ACHN (cell line): ENCODE measurements at regions not wholly inside any gene's neighbourhood (a gene's known extent, or its start where the extent isn't known, plus 50 kb on each side); places are given as distances from the start of the nearest gene placed in this dataset.
"Not testable (repeated sequence)": the region's sequence is repeated elsewhere in the genome, so short reads cannot be mapped to it uniquely, and the experiment has no call there.

Experiments
- DNase-seq: peaks from one replicate; pipeline ENCODE4 v3.0.0-alpha.2; 2015
- in situ Hi-C: cut with HindIII; loops from 2 replicates; pipeline ENCODE4 v1.10.0; 2017; ENCODE audit warnings: low sequenced_read_pairs, low pct_ligation_motif_present, low pct_unique_long_range_greater_than_20kb

- in situ Hi-C loops, DNase-seq: not testable (repeated sequence)
Observed at GRCh38 chr6:78806792-78807191, 60.6 kb upstream of the IRAK1BP1 start.

GRCh38 chr6:78807655-78808355 lies 59.5 kb upstream of the IRAK1BP1 start:
- in situ Hi-C loops, DNase-seq: not testable (repeated sequence)

GRCh38 chr6:78808356-78808891 lies 58.9 kb upstream of the IRAK1BP1 start:
- in situ Hi-C loops, result no loop called here
- DNase-seq, result no peak

GRCh38 chr6:78808933-78809332 lies 58.4 kb upstream of the IRAK1BP1 start:
- no peak for DNase-seq
- in situ Hi-C loops, result no loop called here

GRCh38 chr6:78810146-78810545 lies 57.2 kb upstream of the IRAK1BP1 start:
- in situ Hi-C loops, result no loop called here
- peak; percentile 21 for DNase-seq

- DNase-seq, result no peak
- in situ Hi-C loops, result no loop called here
Observed at GRCh38 chr6:78810698-78811097, 56.7 kb upstream of the IRAK1BP1 start.
